EH (cell line): ENCODE measurements at regions not wholly inside any gene's neighbourhood (a gene's known extent, or its start where the extent isn't known, plus 50 kb on each side); places are given as distances from the start of the nearest gene placed in this dataset.
A peak's percentile ranks its signal among the peaks of the same experiment; 100 is the strongest.
"Not testable (repeated sequence)": the region's sequence is repeated elsewhere in the genome, so short reads cannot be mapped to it uniquely, and the experiment has no call there.

ENCODE experiments used
- DNase-seq: peaks from one replicate; pipeline ENCODE4 v3.0.0-alpha.2; 2015; ENCODE audit warnings: low read depth

- DNase-seq = no peak
These were observed 50.5 kb upstream of the ADGRG2 start for GRCh38 chrX:19172741-19173140.

DNA sequence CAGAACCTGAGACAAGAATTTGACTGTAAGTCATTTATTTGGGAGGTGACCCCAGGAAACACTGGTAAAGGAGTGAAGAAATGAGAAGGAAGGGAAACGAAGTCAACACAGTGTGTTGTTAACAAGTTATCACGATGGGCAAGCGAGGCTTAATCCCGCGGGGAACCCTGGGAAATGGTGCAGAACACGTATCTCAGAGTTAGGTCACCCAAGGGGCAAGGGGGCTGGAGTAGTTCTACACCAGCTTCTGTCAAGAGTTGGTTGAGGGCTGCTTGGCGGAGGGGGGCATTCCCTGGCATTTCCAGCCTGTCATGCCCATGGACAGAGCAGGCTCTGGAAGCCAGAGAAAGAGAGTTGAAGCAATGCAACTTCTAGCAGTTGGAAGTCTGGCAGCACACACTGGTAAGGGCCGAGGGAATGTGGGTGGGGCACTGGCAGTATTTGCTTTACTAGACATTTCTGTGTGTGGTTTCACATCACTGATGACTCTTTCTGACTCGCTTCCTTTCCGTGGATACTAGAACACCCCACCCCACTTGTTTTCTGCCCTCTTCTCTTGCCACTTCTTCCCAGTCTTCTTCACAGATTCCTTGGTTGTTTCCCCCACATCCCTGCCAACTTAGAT lies 52.2 kb upstream of the ADGRG2 start:
- peak; percentile 32 for DNase-seq

GRCh38 chrX:19176901-19177630 lies 54.8 kb upstream of the ADGRG2 start:
- DNase-seq = no peak

GRCh38 chrX:19177721-19178120 lies 55.5 kb upstream of the ADGRG2 start:
- DNase-seq = no peak

DNA sequence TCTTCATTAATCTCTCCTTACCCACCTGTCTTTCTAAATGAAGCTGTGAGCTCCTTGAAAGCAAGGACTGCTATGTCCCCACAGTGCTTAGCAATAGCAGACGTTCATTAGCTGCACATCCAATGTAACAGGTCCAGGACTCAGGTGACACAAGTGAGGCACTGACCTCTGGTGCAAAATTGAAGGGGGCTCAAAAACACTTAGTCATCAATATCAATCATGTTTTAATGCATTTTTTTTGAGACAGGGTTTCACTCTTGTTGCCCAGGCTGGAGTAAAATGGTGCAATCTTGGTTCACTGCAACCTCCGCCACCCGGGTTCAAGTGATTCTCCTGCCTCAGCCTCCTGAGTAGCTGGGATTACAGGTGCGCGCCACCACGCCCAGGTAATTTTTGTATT lies 56.1 kb upstream of the ADGRG2 start:
- DNase-seq = no peak

DNA sequence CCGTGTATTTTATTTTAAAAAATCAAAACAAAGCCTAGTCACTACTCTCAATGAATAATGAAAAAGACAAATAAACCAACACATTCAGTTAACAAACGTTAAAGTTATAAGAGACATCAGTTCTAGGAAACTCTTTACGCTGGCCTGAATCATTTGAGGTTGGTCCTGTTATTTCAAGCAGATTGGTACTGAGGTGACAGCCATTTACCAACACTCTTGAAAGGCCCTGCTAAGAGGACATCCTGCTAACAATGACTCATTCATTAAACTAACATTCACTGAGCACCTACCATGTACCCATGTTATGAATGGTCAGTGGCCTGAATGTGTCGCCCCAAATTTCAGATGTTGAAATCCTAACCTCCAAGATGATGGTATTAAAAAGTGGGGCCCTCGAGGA lies 57.1 kb upstream of the ADGRG2 start:
- no peak for DNase-seq

- DNase-seq = no peak
These were observed 59.1 kb upstream of the ADGRG2 start for GRCh38 chrX:19181345-19181744.

DNA sequence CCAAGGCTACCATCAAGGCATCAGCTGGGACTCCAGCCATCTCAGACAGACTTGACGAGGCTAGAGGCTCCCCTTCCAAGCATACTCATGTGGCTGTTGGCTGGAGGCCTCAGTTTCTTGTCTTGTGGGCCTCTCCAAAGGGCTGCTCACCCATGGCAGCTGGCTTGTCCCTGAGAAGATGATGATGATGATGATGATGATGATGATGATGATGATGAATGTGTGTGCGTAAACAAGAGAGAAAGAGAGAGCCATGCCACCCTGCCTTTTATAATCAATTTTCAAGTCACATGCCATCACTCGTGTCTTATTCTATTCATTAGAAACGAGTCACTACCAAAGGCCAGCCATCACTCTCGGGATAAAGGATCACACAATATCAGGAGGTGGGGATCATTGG lies 60.5 kb upstream of the ADGRG2 start:
- no peak for DNase-seq

DNA sequence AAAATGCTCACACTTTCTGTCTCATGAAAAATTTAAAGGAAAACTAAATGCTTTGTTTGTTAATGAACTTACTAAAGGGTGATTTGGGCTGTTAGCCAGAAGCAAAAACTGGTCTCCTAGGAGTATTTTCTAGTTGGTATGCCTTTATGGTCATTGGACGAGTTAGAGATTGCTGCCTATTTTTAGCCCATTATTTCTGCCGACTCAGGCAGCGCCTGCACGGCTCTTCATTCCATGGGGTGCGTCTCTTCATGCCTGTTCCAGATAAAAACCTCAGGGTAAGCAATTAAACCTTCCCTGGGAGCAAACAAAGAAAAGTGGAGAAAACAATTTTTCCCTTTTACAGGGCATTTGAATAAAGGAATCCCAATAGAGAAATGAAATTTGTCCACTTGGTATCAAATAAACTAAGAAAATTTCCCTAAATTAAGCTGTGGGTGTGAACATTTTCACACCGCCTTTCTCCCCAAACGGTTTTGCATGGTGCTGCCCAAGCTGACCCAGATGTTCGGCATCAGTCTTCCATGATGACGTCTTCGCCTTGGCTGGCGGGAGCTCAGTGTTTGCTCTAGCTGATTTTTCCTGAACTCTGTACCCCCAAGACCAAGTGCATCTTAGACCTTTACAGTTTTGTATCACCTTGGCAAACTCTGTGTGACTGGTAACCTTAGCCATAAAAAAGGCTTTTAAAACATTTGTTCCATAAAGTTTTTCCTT lies 61.7 kb upstream of the ADGRG2 start:
- peak; percentile 8 for DNase-seq

GRCh38 chrX:19188566-19188965 lies 66.3 kb upstream of the ADGRG2 start:
- no peak for DNase-seq

GRCh38 chrX:19190902-19191301 lies 68.6 kb upstream of the ADGRG2 start:
- no peak for DNase-seq

DNA sequence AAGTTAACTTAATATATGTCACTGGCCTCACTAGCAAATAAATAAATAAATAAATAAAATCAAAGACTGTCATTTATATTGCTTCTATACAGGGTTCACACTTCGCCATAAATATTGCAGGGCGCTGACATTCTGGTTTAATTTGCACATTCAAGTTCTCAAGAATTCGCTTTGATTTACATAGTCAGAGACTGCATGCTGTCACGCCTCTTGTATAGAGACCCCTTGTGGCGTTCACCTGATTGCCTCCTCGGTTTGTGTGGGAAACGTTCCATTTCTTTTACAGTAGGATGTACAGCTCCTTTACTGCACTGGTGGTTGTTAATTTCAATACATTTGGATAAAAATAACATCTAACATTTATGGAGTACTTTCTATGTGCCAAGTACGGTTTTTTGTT lies 71.3 kb upstream of the ADGRG2 start:
- no peak for DNase-seq

- no peak for DNase-seq
These were observed 72.3 kb upstream of the ADGRG2 start for GRCh38 chrX:19194285-19195242.

DNA sequence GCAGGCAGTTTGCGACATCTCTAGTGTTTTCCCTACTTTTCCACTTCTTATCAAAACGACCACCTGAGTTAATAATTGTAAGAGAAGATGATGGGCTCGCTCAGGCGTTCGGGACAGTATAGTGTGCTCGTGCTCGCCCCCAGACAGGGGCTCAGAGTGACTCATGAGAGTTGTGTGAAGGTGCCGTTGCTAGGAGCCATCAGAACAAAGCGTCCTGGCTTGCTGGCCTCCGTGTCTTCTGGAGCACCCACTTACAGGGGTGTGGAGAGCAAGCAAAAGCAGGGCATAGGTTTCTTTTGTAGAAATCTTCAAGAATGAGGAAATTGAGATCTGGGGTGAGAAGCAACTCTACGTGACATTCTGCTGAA lies 73.0 kb upstream of the ADGRG2 start:
- DNase-seq = no peak

DNA sequence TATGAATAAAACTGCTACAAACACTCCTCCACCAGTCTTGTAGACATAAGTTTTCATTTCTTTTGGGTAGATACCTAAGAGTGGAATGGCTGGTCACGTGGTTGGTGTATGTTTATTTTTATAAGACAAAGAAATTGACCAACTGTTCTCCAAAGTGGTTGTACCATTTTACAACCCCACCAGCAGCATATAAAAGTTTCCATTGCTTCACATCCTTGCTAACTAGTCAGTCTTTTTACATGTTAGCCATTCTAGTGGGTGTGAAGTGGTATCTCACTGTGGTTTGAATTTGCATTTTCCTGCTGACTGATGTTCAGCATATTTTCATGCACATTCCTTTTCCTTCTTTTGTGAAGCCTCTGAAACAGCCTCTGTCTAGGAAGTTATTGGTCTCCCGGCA lies 76.2 kb upstream of the ADGRG2 start:
- peak; percentile 1 for DNase-seq

DNA sequence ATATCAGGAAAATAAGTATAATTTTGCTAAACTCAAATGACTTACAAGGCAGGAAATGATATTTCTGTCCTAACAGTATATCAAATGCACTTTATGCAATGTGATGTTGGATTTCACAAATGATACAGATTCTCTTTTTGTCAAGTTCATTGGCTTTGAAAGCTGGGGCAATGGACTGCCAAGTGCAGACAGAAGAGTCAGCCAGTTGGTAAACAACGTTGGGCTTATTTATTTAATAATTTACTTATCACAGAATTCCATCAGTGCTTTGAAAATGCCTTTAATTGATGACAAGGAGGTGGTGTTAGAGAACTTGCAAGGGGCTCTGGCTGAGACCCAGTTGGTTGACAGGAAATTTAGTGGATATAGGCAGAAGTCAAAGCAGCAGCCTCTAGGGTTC lies 79.9 kb upstream of the ADGRG2 start:
- DNase-seq = no peak

GRCh38 chrX:19204636-19205035 lies 82.4 kb upstream of the ADGRG2 start:
- DNase-seq = no peak

DNA sequence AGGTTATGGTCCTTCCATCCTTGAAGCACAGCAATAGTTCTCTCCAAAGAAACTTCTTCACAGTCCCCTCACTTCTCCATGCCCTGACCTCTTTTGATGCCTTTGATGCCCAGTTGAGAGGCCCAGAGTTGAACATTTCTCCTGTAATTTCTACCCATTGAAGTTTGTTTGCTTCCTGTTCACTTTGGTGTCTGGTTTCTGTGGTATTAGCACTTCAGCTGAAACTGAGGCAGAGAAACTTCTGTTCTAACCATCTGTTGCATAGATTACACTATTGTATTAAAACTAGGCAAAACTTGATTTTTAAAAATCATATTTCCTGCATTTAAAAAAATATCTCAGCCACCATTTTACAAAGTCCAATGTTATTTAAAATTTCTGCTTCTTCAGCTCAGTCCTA lies 89.8 kb upstream of the ADGRG2 start:
- DNase-seq = no peak

DNA sequence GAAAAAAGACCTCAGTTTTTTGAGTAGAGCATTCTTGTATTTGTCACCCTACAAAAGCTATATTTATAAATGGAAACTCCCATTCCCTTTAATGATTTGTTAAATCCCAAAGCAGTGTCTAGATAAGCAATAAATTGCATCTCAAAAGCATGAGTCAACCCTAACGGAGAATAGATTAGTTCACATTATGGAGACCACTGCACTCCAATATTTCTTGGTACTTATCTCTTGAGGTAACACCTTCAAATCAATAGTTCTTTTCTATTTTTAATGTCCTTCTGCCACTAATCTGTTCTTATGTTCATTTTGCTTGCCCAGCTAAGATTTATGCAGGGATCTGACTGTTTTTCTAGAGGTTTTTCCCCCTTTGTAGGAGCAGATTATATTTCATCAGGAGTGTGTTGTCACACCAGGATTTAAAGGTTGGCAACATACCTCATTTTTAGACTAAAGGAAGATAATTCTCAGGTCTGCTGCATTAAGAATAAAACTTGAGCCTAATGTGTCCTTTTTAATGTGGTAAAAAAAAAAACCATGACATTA lies 91.4 kb upstream of the ADGRG2 start:
- DNase-seq = no peak

DNA sequence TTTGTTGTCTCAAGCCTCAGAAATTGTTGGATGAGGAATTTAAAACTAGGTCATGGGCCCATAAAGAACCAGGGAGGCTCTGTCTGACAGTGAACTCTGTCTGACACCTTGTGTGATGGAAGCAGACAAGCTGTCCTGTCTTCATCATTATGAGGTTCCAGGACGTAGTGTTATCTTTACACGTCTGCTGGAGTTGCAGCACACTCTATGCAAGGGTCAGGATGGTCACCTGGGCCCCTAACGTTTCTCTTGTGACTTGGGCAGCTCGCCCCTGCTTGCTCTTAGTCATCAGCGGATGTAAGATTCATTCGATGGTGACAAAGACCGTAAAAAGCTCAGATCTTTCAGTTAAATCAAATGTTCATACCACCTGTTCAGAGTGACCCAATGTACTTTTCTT lies 92.0 kb upstream of the ADGRG2 start:
- DNase-seq = no peak

DNA sequence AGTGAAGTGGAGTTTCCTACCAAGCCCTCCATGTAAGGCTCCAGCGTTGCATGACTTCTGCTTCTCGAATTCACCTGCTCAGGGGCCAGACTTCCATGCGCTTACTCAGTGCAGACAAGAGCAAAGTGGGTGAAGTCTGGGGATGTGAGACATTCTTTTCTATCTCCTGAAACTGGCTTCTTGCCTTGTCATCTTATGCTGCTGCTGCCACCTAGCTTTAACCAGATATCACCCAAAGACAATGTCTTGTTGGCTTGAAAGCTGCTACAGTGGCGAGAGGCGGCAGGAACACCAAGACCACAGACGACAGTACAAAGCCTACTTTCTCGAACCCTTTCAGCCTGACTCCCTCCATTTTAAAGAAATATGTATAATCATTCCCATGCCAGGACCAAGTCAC lies 103.6 kb upstream of the ADGRG2 start:
- DNase-seq = peak; percentile 4

GRCh38 chrX:19229896-19230295 lies 107.6 kb upstream of the ADGRG2 start:
- DNase-seq = not testable (repeated sequence)
